Erythroblast (primary cell): ENCODE measurements at regions not wholly inside any gene's neighbourhood (a gene's known extent, or its start where the extent isn't known, plus 50 kb on each side); places are given as distances from the start of the nearest gene placed in this dataset.

ENCODE experiments used
- GATA1 ChIP-seq: IDR thresholded peaks from 2 replicates; pipeline ENCODE4 v1.6.1; 2011; ENCODE audit warnings: low read depth, mild to moderate bottlenecking, control low read depth, low read length, moderate library complexity
- POLR2A ChIP-seq: IDR thresholded peaks from 2 replicates; pipeline ENCODE4 v1.6.1; 2011; ENCODE audit warnings: mild to moderate bottlenecking, low read length

- TF ChIP-seq POLR2A = no peak
- TF ChIP-seq GATA1 = no peak
Observed at GRCh38 chr5:136528481-136529030, 163.2 kb upstream of the TRPC7 start.
